ENCODE measurements at regions not wholly inside any gene's neighbourhood (a gene's known extent, or its start where the extent isn't known, plus 50 kb on each side); places are given as distances from the start of the nearest gene placed in this dataset.

GRCh38 chr2:204436230-204436629 is 109.0 kb upstream of the PARD3B start:
- peak; percentile 9 for DNase-seq (ENCODE audit: low read depth)
- TF ChIP-seq, protein P1, sequence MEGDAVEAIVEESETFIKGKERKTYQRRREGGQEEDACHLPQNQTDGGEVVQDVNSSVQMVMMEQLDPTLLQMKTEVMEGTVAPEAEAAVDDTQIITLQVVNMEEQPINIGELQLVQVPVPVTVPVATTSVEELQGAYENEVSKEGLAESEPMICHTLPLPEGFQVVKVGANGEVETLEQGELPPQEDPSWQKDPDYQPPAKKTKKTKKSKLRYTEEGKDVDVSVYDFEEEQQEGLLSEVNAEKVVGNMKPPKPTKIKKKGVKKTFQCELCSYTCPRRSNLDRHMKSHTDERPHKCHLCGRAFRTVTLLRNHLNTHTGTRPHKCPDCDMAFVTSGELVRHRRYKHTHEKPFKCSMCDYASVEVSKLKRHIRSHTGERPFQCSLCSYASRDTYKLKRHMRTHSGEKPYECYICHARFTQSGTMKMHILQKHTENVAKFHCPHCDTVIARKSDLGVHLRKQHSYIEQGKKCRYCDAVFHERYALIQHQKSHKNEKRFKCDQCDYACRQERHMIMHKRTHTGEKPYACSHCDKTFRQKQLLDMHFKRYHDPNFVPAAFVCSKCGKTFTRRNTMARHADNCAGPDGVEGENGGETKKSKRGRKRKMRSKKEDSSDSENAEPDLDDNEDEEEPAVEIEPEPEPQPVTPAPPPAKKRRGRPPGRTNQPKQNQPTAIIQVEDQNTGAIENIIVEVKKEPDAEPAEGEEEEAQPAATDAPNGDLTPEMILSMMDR (conservative IDR thresholded peaks at IDR 0.05; ENCODE audit: low read length) = no peak
- no peak overlapping the region for H3K4me3 ChIP-seq (ENCODE audit: low read length)

GRCh38 chr2:204437408-204437807 is 107.9 kb upstream of the PARD3B start:
- DNase-seq (ENCODE audit: low read depth) = no peak
- TF ChIP-seq, protein P1 (conservative IDR thresholded peaks at IDR 0.05; ENCODE audit: low read length) = no peak
- no peak overlapping the region for H3K4me3 ChIP-seq (ENCODE audit: low read length)

DNA sequence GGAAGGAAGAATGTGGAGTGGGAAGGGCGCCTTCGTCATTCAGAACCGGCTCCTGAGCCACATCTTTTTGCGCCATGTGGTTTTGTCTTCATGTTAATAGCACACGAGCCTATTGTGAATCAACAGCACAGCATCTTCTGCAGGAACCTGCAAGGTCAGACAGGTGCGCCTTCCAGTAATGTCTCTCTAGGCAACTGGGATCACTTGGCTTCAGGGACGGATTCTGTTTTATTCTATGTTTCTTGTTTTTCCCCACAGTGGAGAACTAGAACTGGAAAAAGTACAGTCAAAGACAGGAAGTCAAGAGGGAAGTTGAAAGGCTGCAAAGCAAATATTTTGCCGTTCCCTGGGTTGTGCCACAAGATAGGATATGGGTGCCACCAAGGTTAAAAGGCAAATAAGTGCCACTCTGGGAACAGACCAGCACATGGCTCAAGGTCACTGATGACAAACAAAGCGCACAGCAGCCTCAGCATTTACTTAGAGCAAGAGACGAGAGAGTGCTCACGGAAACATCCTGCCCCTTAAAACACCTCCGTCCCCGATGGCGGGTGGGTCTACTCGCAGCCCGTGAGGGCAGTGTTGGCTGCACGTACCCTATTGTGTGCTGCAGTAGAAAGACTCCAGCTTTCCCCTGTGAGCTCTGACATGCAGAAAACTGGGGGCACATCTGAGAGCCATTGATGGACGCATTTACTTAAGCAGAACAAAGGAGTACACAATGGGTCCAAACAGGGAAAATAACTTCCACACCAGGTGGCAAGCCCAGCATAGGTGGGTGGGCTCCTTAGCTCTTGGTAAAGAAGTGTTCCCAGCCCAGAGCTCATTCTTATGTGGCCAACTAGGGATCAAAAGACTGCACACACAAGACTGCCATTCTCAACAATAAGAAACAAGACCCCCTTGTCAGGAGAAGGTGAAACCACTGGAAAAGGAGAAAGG is 107.2 kb upstream of the PARD3B start:
- TF ChIP-seq, protein P1 (conservative IDR thresholded peaks at IDR 0.05; ENCODE audit: low read length) = no peak
- no peak overlapping the region for H3K4me3 ChIP-seq (ENCODE audit: low read length)
- DNase-seq (ENCODE audit: low read depth) = no peak

DNA sequence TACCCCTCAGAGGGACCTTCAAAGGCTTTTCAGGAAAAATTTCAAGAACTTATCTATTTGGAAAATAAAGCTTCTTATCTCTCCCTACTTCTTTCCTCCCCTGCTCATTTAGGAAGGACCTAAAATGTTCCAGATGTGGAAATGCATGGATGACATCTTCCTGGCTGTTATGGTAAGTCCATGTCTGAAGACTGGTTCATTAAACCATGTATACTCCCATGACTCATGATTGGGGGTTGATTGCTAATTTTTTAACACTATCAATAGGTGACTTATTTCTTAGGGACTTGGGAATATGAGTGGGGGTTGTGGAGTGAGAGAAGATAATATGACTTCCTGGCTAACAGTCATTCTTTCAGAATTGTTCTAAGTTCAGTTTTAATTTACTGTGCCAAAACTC is 104.0 kb upstream of the PARD3B start:
- no peak overlapping the region for H3K4me3 ChIP-seq (ENCODE audit: low read length)
- TF ChIP-seq, protein P1 (conservative IDR thresholded peaks at IDR 0.05; ENCODE audit: low read length) = no peak
- DNase-seq (ENCODE audit: low read depth) = no peak

GRCh38 chr2:204445149-204445548 is 100.1 kb upstream of the PARD3B start:
- TF ChIP-seq, protein P1 (conservative IDR thresholded peaks at IDR 0.05; ENCODE audit: low read length) = no peak
- no peak overlapping the region for H3K4me3 ChIP-seq (ENCODE audit: low read length)
- no peak for DNase-seq (ENCODE audit: low read depth)

- TF ChIP-seq, protein P1 (conservative IDR thresholded peaks at IDR 0.05; ENCODE audit: low read length) = no peak
- no peak overlapping the region for H3K4me3 ChIP-seq (ENCODE audit: low read length)
Measured at GRCh38 chr2:204447722-204448121, 97.6 kb upstream of the PARD3B start.

DNA sequence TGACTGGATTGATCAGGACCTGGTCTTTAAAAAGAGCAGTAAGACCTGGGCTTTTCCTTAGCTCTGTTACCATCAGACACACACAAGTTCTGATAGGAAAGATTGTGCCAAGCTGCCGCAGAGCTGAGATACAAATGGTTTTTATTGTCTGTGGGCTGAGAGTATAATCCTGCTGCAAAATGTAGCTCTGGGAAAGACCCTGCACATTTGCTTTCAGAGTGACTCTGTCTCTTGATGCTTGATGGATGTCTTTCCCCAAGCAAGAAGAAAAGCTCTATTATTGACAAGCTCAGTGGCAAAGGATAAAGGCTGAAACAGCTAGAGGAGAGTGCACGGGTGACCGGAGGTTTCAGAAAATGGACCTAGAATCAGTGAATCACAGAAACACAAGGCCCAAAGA is 95.3 kb upstream of the PARD3B start:
- TF ChIP-seq, protein P1 (conservative IDR thresholded peaks at IDR 0.05; ENCODE audit: low read length) = no peak
- DNase-seq (ENCODE audit: low read depth) = no peak
- no peak overlapping the region for H3K4me3 ChIP-seq (ENCODE audit: low read length)

More at GRCh38 chr2:204447722-204448121, 97.6 kb upstream of the PARD3B start:
- no peak for DNase-seq (ENCODE audit: low read depth)

All from AG10803 (cell line).